Transverse colon (tissue), 4 donors: ENCODE measurements at regions not wholly inside any gene's neighbourhood (a gene's known extent, or its start where the extent isn't known, plus 50 kb on each side); places are given as distances from the start of the nearest gene placed in this dataset.
A peak's percentile ranks its signal among the peaks of the same experiment; 100 is the strongest.

Experiments
- DNase-seq: peaks from one replicate; pipeline ENCODE4 v3.0.0-alpha.2; 2019
- H3K27ac ChIP-seq, 4 donors: fragments of 200-600 bp; sonication (generic); 2 replicates each; pipeline ENCODE4 v1.5.1; 2016 to 2018; ENCODE audit warnings: inconsistent platforms in 4 of 4
- H3K27me3 ChIP-seq: fragments of 200-600 bp; sonication (generic); 2 replicates; pipeline ENCODE4 v1.5.1; 2017; ENCODE audit warnings: inconsistent platforms
- H3K36me3 ChIP-seq, 4 donors: fragments of 200-600 bp; sonication (generic); 2 replicates each; pipeline ENCODE4 v1.5.1; 2017 to 2019; ENCODE audit warnings: inconsistent platforms in 4 of 4
- H3K4me1 ChIP-seq, 4 donors: fragments of 200-600 bp; sonication (generic); 2 replicates each; pipeline ENCODE4 v1.5.1; 2017 to 2020; ENCODE audit warnings: inconsistent platforms in 4 of 4
- H3K4me3 ChIP-seq, 4 donors: fragments of 200-600 bp; sonication (generic); 1 replicate in 1 of 4; 2 replicates in 3 of 4; pipeline versions ENCODE4 v1.5.1 to v1.6.1; 2017 to 2019; ENCODE audit warnings: inconsistent platforms in 4 of 4
- H3K9me3 ChIP-seq, 2 donors: fragments of 200-600 bp; sonication (generic); 2 replicates each; pipeline ENCODE4 v1.5.1; 2017 to 2019; ENCODE audit warnings: inconsistent platforms in 2 of 2
- CTCF ChIP-seq, 5 experiments: fragments of 200-600 bp in 3 of 5; fragments of 450-650 bp in 2 of 5; sonication (generic) in 3 of 5; IDR thresholded peaks; 1 replicate in 2 of 5; 2 replicates in 3 of 5; pipeline ENCODE4 v1.5.1; 2016 to 2017; ENCODE audit warnings: antibody characterized with exemption in 5 of 5, inconsistent platforms in 3 of 5, mild to moderate bottlenecking in 2 of 5, moderate library complexity in 1 of 5
- EP300 ChIP-seq: sonication (generic); formaldehyde crosslinking; IDR thresholded peaks from one replicate; pipeline ENCODE4 v1.6.1; 2017; ENCODE audit warnings: antibody characterized with exemption, low read depth
- POLR2A ChIP-seq: fragments of 450-650 bp; IDR thresholded peaks from one replicate; pipeline ENCODE4 v1.6.1; 2016; ENCODE audit warnings: antibody characterized with exemption, mild to moderate bottlenecking, moderate library complexity
- POLR2AphosphoS5 ChIP-seq, 3 donors: sonication (generic); formaldehyde crosslinking; IDR thresholded peaks; one replicate each; pipeline ENCODE4 v1.6.1; 2016; ENCODE audit warnings: antibody characterized with exemption in 3 of 3
- WGBS, 2 donors: methylation state at CpG; one replicate each; pipeline ENCODE4 v1.1.5; 2018; ENCODE audit warnings: low coverage in 1 of 2; 5-methylcytosine and 5-hydroxymethylcytosine counted together
- in situ Hi-C, 4 donors: fragments of 200-750 bp; cut with MboI; loops; one replicate each; pipeline versions ENCODE4 v1.15.0 to v1.15.1; 2017; ENCODE audit warnings: low sequenced_read_pairs in 3 of 4, low pct_ligation_motif_present in 1 of 4, low pct_unique_long_range_greater_than_20kb in 1 of 4
- intact Hi-C: fragments of 100-400 bp; cut with DNase I; formaldehyde crosslinking; loops from one replicate; pipeline ENCODE4 v1.15.1; 2023; ENCODE audit warnings: low total_unique reads

DNA sequence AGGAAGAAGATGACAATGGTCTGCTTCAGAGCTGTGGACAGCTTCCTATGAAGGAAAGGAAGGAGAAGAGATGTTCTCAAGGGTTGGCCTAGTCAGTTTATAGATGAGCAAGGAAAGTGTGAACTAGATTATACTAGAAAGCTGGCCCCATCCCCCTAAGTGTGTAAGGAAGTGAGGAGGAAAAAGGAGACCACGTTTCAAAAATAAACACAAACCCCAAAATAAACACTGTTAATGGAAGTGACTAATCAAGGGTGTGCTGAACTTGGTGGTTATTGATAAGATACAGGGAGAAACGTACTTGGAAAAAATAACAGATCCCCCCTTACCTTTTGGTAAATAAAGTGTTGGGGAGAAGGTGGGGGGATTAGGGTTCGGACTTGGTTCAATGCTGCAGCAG lies 267.1 kb downstream of the SOX9 start:
- TF ChIP-seq POLR2A (no peak), CTCF (IDR thresholded peaks at IDR 0.05) (no peak), EP300 (no peak), POLR2AphosphoS5 (IDR thresholded peaks at IDR 0.05) (no peak)
- no peak for DNase-seq
- in situ Hi-C loops = no loop called here
- Histone ChIP-seq H3K36me3 (no peaks in the 10 kb centered on the region), H3K4me1 (no peaks in the 10 kb centered on the region), H3K27ac (no peak overlapping the region), H3K4me3 (no peak overlapping the region), H3K27me3 (no peaks in the 10 kb centered on the region), H3K9me3 (no peaks in the 10 kb centered on the region)
- WGBS, 2 donors = 52 to 57% methylated on average over 3 of the region's 3 CpGs
- intact Hi-C loops = no loop called here

DNA sequence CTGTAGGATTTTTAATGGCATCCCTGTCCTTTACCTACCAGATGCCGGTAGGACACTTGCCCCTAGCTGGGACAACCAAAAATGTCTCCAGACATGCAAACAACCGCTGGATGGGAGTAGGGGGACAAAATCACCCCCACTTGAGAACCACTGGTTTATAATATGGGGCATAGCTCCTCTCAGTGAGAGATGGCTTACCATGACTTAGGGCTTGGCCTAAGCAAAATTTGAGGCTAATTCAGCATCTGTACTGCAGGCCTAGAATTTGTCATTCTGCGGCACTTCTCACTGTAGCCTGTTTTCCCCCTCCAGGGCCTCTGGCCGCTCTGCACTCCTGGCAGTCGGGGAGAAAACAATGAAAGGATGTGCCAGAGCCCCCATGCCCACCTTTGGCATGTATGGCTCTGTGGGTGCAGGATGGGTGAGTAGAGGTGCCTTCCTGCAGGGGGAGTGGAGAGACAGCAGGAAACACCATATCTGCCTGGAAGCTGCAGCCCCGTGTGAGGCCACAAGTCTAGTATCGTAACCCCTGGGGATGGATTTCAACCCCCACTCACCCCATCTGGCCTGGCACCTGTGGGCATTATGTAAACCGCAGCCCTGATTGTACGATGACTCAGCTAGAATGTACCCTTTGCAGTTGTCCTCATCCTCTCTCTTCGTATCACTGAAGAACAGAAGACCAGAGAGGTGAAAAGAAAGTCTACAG lies 268.1 kb downstream of the SOX9 start:
- TF ChIP-seq POLR2AphosphoS5 (IDR thresholded peaks at IDR 0.05) (no peak), POLR2A (no peak), EP300 (no peak), CTCF (IDR thresholded peaks at IDR 0.05) (no peak)
- Histone ChIP-seq H3K9me3 (no peaks in the 10 kb centered on the region), H3K27ac (no peak overlapping the region), H3K27me3 (no peaks in the 10 kb centered on the region), H3K36me3 (no peaks in the 10 kb centered on the region), H3K4me1 (no peaks in the 10 kb centered on the region), H3K4me3 (no peak overlapping the region)
- no peak for DNase-seq
- in situ Hi-C loops = no loop called here
- WGBS, 2 donors = 85% methylated on average over 10 of the region's 10 CpGs; no CpG with 5 or more reads in 1 of the 2 donors
- intact Hi-C loops = no loop called here

DNA sequence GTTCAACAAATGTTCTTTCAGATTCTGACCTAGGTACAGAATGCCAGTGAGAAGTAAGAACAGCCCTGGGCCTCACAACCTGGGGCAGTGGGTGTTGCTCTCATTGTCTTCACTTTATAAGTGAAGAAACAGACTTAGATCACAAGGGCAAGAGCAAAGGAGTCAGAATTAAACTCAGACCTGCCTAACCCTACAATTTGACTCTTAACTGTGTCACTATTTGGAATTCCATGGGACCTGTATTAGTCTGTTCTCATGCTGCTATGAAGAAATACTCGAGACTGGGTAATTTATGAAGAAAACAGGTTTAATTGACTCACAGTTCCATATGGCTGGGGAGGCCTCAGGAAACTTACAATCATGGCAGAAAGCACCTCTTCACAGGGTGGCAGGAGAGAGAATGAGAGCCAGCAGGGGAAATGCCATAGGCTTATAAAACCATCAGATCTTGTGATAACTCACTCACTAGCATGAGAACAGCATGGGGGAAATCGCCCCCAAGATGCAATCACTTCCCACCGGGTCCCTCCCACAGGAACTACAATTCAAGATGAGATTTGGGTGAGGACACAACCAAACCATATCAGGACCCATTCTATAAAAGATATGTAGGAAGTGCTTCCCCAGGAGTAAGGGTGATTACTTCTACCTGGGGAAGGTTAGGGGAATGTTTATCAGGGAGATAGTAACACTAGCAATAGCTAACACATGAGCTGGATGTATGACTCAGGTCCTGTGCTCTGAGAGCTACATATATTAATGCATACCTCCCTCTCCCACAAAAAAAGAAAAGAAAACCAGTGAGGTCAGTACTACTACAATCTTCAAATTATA lies 270.1 kb downstream of the SOX9 start:
- no peaks in the 10 kb centered on the region for H3K9me3 ChIP-seq
- H3K36me3 ChIP-seq = no peaks in the 10 kb centered on the region
- intact Hi-C loops = no loop called here
- no peaks in the 10 kb centered on the region for H3K4me1 ChIP-seq
- WGBS, 2 donors = 67 to 76% methylated on average over 1 to 3 of the region's 3 CpGs
- in situ Hi-C loops = no loop called here
- H3K27ac ChIP-seq = no peak overlapping the region
- no peak overlapping the region for H3K4me3 ChIP-seq
- no peaks in the 10 kb centered on the region for H3K27me3 ChIP-seq
- TF ChIP-seq POLR2A = no peak
- no peak for TF ChIP-seq POLR2AphosphoS5 (IDR thresholded peaks at IDR 0.05)
- TF ChIP-seq EP300 = no peak
- TF ChIP-seq CTCF (IDR thresholded peaks at IDR 0.05) = no peak
- DNase-seq = no peak

DNA sequence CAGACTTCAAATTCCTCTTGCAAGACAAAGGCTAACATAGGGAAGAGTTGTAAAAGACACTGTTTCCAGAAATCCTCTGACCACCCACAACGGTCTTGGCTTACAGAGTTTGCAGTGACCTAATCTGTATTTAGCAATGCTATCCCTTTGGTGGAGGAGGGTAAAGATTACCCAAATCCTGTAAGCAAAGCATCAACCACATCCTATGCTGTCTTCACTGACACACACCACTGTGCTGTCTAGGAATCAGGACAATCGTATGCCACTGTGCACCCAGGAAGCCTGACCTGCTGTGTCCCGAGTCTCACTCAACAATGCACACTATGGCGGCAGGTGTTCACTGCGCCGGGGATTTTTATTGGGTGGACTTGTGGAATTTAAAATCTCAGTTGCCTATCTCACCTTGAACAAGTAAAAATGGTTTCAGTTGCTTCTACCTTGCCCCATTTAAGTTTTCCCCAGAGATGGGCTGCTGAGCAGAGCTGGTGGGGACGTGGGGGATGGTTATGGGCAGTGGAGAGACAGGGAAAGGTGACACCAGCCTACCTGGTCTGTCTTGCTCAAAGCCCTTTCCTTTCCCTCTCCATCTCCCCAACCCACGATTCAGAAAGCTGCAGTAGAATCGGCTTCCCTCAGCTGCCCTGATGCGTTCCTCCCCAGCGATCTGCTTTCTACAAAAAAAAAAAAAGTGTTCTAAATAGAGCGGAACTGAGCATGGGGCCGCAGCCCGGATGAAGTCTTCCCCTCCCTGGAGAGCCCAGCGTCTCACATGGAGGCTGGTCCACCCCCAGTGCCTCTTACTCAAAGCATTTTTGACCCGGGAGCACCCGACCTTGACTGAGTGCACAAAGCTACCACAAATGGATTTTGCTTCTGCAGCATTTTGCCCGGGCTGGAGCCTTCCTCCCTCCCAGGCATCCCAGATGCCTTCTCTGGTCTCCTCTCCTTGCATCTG lies 271.5 kb downstream of the SOX9 start:
- H3K4me1 ChIP-seq = no peaks in the 10 kb centered on the region
- no peak overlapping the region for H3K27ac ChIP-seq
- in situ Hi-C loops (no loop called here), intact Hi-C loops (no loop called here)
- TF ChIP-seq POLR2AphosphoS5 (IDR thresholded peaks at IDR 0.05) = peak in 1 of 3 donors; percentile 11
- no peak for TF ChIP-seq EP300
- DNase-seq = no peak
- H3K36me3 ChIP-seq = no peaks in the 10 kb centered on the region
- H3K4me3 ChIP-seq = no peak overlapping the region
- 60 to 80% methylated on average over 2 to 18 of the region's 18 CpGs for WGBS, 2 donors
- H3K9me3 ChIP-seq = no peaks in the 10 kb centered on the region
- no peaks in the 10 kb centered on the region for H3K27me3 ChIP-seq
